GM21737 (cell line): ENCODE measurements at regions not wholly inside any gene's neighbourhood (a gene's known extent, or its start where the extent isn't known, plus 50 kb on each side); places are given as distances from the start of the nearest gene placed in this dataset.

Experiments
- ATAC-seq: cut with Tn5 transposase; IDR thresholded peaks from one replicate; pipeline ENCODE4 v1.9.1; 2021; ENCODE audit warnings: mild to moderate bottlenecking, moderate library complexity; ENCODE audit not compliant: unreplicated experiment

- no peak for ATAC-seq
Measured at GRCh38 chr9:105828171-105828570, 133.8 kb downstream of the TMEM38B start.

GRCh38 chr9:105828596-105829213 lies 134.4 kb downstream of the TMEM38B start:
- ATAC-seq: no peak

- ATAC-seq: no peak
Measured at GRCh38 chr9:105830461-105830860, 136.1 kb downstream of the TMEM38B start.

- no peak for ATAC-seq
Measured at GRCh38 chr9:105832096-105832710, 137.9 kb downstream of the TMEM38B start.

- ATAC-seq: no peak
Measured at GRCh38 chr9:105833271-105833975, 139.1 kb downstream of the TMEM38B start.

DNA sequence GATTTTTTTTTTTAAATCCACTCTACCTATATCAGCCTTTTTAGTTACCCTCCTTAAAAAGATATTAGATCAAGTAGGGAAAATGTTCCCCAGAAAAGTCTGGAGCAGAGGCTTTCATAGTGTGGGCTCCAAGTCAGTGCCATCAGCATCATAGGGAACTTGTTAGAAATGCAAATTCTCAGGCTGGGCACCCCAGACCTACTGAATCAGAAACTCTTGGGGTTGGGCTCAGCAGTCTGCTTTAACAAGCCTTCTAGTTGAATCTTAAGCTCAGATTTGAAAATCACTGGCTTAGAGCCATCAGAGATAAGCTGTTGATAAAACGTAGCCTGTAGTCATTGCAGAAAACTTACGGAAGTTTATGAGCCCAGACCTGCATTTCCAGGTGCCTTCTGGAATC lies 140.1 kb downstream of the TMEM38B start:
- ATAC-seq: no peak

DNA sequence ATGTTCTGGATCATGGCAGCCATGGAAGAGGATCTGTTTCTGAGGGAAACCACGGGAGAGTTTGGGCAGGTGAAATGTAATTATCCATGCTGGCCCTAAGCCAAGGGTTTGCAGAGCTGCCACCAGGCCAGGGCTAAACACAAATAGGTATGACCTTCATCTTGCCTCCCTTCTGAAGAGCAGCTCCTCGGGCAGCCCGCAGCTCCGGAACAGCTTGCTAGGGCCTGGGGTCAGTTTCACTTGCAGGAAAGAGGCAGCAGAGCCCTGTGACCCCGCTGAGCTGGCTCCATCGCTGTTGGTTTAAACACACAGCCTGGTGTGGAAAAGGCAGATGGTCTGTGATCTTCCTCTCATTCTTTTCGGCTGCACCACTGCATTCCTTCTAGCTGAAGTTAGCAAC lies 141.4 kb downstream of the TMEM38B start:
- no peak for ATAC-seq

- ATAC-seq: no peak
Measured at GRCh38 chr9:105836936-105837660, 142.8 kb downstream of the TMEM38B start.

GRCh38 chr9:105841562-105841961 lies 147.2 kb downstream of the TMEM38B start:
- no peak for ATAC-seq

GRCh38 chr9:105842023-105842644 lies 147.8 kb downstream of the TMEM38B start:
- no peak for ATAC-seq

- no peak for ATAC-seq
Measured at GRCh38 chr9:105846825-105847224, 152.5 kb downstream of the TMEM38B start.

GRCh38 chr9:105850852-105851500 lies 156.6 kb downstream of the TMEM38B start:
- ATAC-seq: no peak

DNA sequence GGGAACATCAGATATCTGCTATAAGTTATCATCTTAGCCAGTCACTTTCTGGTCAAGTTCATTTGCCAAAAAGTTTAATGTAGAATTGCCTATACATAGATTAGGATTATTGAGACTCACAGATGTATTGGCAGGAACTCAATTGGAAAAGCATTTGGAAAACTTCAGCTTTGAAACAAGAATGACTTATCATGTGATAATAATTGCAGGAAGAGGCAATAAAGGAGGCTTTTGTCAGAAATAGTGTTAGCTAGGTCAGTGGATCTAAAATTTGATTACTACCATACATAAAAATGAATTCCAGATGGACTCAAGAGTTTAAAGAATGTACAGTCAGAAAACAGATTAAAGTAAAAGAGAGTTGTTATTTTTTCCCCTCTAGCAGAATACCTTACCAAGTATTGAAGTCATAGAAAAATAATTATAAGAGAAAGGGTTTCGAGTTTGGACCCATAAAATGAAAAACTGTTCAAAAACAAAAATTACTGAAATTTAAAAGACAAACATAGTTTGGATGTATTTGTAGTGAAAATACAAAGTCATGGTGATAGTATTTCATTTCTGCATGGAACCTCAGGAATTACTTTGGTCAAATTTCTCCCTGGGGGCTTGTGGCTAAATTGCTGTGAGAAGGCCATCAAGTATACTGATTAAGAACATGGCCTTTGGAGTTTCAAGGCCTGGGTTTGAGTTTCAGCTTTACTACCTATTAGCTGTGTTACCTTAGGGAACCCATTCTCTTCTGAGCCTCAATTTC lies 159.9 kb downstream of the TMEM38B start:
- no peak for ATAC-seq

- no peak for ATAC-seq
Measured at GRCh38 chr9:105854783-105855724, 160.7 kb downstream of the TMEM38B start.

DNA sequence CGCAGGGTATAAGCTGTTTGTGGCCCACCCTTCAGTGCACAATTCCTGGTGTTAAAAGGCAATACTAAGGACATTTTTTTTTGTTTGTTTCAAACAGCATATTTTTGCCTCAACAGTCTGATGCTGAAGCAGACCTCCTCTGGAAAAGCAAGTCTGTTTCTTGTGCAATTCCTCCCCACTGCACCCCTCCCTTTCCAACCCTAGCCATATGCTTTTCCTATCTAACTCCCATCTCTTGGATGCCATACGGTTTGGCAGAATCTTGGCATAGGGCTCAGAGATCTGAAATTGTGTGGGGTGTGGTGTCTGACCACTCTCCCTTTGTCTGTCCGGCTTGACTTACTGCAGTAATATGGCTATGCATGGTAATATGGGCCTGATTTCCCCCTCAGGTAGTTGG lies 161.6 kb downstream of the TMEM38B start:
- no peak for ATAC-seq

DNA sequence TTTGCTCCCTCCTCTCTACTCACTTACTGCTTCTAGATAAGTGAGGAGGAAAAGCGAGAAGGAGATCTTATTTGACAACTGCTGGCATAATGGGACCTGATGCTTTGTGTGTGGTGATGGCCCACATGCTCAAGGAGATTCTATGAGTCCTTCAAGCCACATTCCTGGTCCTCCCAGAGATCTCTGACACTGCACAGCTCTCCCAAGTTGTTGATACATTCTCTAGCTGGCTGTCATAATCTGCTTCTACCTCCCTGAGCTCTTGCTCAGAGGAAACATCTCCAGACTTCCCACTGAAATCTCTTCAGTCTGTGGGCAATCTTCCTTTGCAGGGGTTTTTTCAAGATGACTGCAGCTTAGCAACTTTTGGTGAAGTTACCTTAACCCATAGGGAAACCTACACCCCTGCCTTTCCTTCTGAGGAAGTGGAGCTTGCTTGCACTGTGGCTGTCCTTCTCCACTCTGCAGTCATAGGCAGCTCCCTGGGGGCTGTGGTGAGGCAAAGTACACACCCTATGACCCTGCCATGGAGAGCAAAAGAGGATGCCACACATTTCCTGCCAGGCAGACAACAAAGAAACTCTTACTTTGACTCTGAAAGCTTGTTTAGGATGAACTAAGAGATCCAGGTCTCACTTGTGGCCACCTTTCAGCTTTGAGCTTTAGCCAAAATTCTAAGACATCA lies 163.8 kb downstream of the TMEM38B start:
- ATAC-seq: peak; percentile 88

DNA sequence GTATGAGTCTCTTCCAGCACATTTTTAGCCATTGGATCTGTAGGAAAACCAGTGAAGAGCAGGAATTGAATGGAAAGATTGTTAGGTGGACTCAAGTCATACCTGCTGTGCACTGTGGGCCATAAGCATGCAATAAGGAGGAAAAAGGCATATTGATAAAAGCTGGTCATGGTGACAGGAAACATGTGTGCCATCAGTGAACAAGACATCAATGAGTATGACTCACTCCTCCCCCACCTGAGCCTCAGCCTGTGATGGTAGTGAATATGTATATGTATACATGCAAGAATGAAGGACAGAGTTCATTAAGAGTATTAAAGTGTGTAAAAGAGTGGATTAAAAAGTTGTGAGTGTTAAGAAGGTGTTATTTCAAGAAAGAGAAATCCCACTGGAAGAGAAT lies 164.5 kb downstream of the TMEM38B start:
- no peak for ATAC-seq

DNA sequence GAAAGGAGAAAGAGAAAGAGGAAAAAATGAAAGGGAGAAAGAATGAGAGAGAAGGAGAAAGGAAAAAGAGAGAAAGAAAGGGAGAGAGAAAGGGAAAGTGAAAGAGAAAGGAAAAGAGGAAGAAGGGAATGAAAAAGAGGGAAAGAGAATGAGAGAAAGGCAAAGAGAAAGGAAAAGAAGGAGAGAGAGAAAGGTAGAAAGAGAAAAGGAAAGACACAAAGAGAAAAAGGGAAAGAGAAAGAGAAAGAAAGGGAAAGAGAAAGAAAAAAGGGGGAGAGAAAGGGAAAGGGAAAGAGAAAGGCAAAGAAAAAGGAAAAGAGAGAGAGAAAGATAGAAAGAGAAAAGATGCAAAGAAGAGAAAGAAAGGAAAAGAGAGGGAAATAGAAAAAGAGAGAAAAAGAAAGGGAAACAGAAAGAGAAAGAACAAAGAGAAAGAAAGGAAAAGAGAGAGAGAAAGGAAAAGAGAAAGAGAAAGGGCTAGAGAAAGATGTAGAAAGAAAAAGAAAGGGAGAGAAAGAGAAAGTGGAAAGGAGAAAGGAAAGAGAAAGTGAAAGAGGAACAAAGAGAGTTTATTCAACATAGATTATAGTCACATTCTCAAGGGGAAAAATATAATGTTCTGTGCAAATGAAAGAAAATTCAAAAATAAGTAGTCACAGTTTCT lies 165.2 kb downstream of the TMEM38B start:
- no peak for ATAC-seq
